ENCODE measurements at regions not wholly inside any gene's neighbourhood (a gene's known extent, or its start where the extent isn't known, plus 50 kb on each side); places are given as distances from the start of the nearest gene placed in this dataset.
A peak's percentile ranks its signal among the peaks of the same experiment; 100 is the strongest.

- no peak overlapping the region for H3K4me3 ChIP-seq (ENCODE audit: low read depth, low read length)
- DNase-seq (ENCODE audit: extremely low spot score), result no peak
- H3K4me1 ChIP-seq (ENCODE audit: insufficient read depth), result no peaks in the 10 kb centered on the region
- no peak overlapping the region for H3K27ac ChIP-seq (ENCODE audit: low read depth)
- no peaks in the 10 kb centered on the region for H3K36me3 ChIP-seq (ENCODE audit: insufficient read depth)
- 90% methylated on average over 7 of the region's 7 CpGs for WGBS
These were observed 193.9 kb upstream of the C1orf174 start for GRCh38 chr1:4093856-4094565.

- Histone ChIP-seq H3K27ac (ENCODE audit: low read depth) (no peak overlapping the region), H3K4me1 (ENCODE audit: insufficient read depth) (no peaks in the 10 kb centered on the region), H3K4me3 (ENCODE audit: low read depth, low read length) (no peak overlapping the region), H3K36me3 (ENCODE audit: insufficient read depth) (no peaks in the 10 kb centered on the region)
- no peak for DNase-seq (ENCODE audit: extremely low spot score)
- 78% methylated on average over 5 of the region's 5 CpGs for WGBS
These were observed 195.4 kb upstream of the C1orf174 start for GRCh38 chr1:4095433-4095971.

- WGBS, result 20% methylated on average over 5 of the region's 5 CpGs
- Histone ChIP-seq H3K4me1 (ENCODE audit: insufficient read depth) (no peaks in the 10 kb centered on the region), H3K4me3 (ENCODE audit: low read depth, low read length) (no peak overlapping the region), H3K36me3 (ENCODE audit: insufficient read depth) (no peaks in the 10 kb centered on the region), H3K27ac (ENCODE audit: low read depth) (no peak overlapping the region)
- DNase-seq (ENCODE audit: extremely low spot score), result no peak
These were observed 201.5 kb upstream of the C1orf174 start for GRCh38 chr1:4101459-4102161.

- DNase-seq (ENCODE audit: extremely low spot score), result no peak
- H3K27ac ChIP-seq (ENCODE audit: low read depth), result no peak overlapping the region
- 80% methylated on average over 14 of the region's 14 CpGs for WGBS
These were observed 205.3 kb upstream of the C1orf174 start for GRCh38 chr1:4105300-4105880.

GRCh38 chr1:4106731-4107130, 206.7 kb upstream of the C1orf174 start:
- Histone ChIP-seq H3K4me1 (ENCODE audit: insufficient read depth) (no peaks in the 10 kb centered on the region), H3K27ac (ENCODE audit: low read depth) (no peak overlapping the region), H3K36me3 (ENCODE audit: insufficient read depth) (no peaks in the 10 kb centered on the region), H3K4me3 (ENCODE audit: low read depth, low read length) (no peak overlapping the region)
- DNase-seq (ENCODE audit: extremely low spot score), result no peak
- WGBS, result 83% methylated on average over 10 of the region's 10 CpGs

More at GRCh38 chr1:4105300-4105880, 205.3 kb upstream of the C1orf174 start:
- H3K36me3 ChIP-seq (ENCODE audit: insufficient read depth), result no peaks in the 10 kb centered on the region
- no peaks in the 10 kb centered on the region for H3K4me1 ChIP-seq (ENCODE audit: insufficient read depth)
- H3K4me3 ChIP-seq (ENCODE audit: low read depth, low read length), result no peak overlapping the region

GRCh38 chr1:4107291-4107690, 207.2 kb upstream of the C1orf174 start:
- no peaks in the 10 kb centered on the region for H3K36me3 ChIP-seq (ENCODE audit: insufficient read depth)
- no peaks in the 10 kb centered on the region for H3K4me1 ChIP-seq (ENCODE audit: insufficient read depth)
- no peak for DNase-seq (ENCODE audit: extremely low spot score)
- no peak overlapping the region for H3K4me3 ChIP-seq (ENCODE audit: low read depth, low read length)
- 89% methylated on average over 8 of the region's 8 CpGs for WGBS
- no peak overlapping the region for H3K27ac ChIP-seq (ENCODE audit: low read depth)

GRCh38 chr1:4108331-4108730, 208.3 kb upstream of the C1orf174 start:
- no peak for DNase-seq (ENCODE audit: extremely low spot score)
- H3K4me3 ChIP-seq (ENCODE audit: low read depth, low read length), result no peak overlapping the region

GRCh38 chr1:4108758-4109627, 208.9 kb upstream of the C1orf174 start:
- Histone ChIP-seq H3K4me1 (ENCODE audit: insufficient read depth) (no peaks in the 10 kb centered on the region), H3K36me3 (ENCODE audit: insufficient read depth) (no peaks in the 10 kb centered on the region), H3K4me3 (ENCODE audit: low read depth, low read length) (no peak overlapping the region), H3K27ac (ENCODE audit: low read depth) (no peak overlapping the region)
- DNase-seq (ENCODE audit: extremely low spot score), result peak; percentile 14
- 47% methylated on average over 29 of the region's 29 CpGs for WGBS

More at GRCh38 chr1:4108331-4108730, 208.3 kb upstream of the C1orf174 start:
- 57% methylated on average over 10 of the region's 10 CpGs for WGBS
- Histone ChIP-seq H3K27ac (ENCODE audit: low read depth) (no peak overlapping the region), H3K36me3 (ENCODE audit: insufficient read depth) (no peaks in the 10 kb centered on the region), H3K4me1 (ENCODE audit: insufficient read depth) (no peaks in the 10 kb centered on the region)

- DNase-seq (ENCODE audit: extremely low spot score), result no peak
- WGBS, result 91% methylated on average over 10 of the region's 10 CpGs
These were observed 209.5 kb upstream of the C1orf174 start for GRCh38 chr1:4109628-4109940.

GRCh38 chr1:4110888-4111287, 210.8 kb upstream of the C1orf174 start:
- H3K27ac ChIP-seq (ENCODE audit: low read depth), result no peak overlapping the region
- H3K36me3 ChIP-seq (ENCODE audit: insufficient read depth), result no peaks in the 10 kb centered on the region
- H3K4me1 ChIP-seq (ENCODE audit: insufficient read depth), result no peaks in the 10 kb centered on the region
- 84% methylated on average over 8 of the region's 8 CpGs for WGBS
- no peak for DNase-seq (ENCODE audit: extremely low spot score)
- H3K4me3 ChIP-seq (ENCODE audit: low read depth, low read length), result no peak overlapping the region

More at GRCh38 chr1:4109628-4109940, 209.5 kb upstream of the C1orf174 start:
- Histone ChIP-seq H3K4me3 (ENCODE audit: low read depth, low read length) (no peak overlapping the region), H3K27ac (ENCODE audit: low read depth) (no peak overlapping the region), H3K36me3 (ENCODE audit: insufficient read depth) (no peaks in the 10 kb centered on the region), H3K4me1 (ENCODE audit: insufficient read depth) (no peaks in the 10 kb centered on the region)

GRCh38 chr1:4113897-4114296, 213.8 kb upstream of the C1orf174 start:
- Histone ChIP-seq H3K4me3 (ENCODE audit: low read depth, low read length) (no peak overlapping the region), H3K36me3 (ENCODE audit: insufficient read depth) (no peaks in the 10 kb centered on the region), H3K27ac (ENCODE audit: low read depth) (no peak overlapping the region), H3K4me1 (ENCODE audit: insufficient read depth) (no peaks in the 10 kb centered on the region)
- 91% methylated on average over 2 of the region's 2 CpGs for WGBS
- no peak for DNase-seq (ENCODE audit: extremely low spot score)

GRCh38 chr1:4115191-4115900, 215.3 kb upstream of the C1orf174 start:
- no peak for DNase-seq (ENCODE audit: extremely low spot score)
- 87% methylated on average over 18 of the region's 18 CpGs for WGBS
- Histone ChIP-seq H3K36me3 (ENCODE audit: insufficient read depth) (no peaks in the 10 kb centered on the region), H3K4me1 (ENCODE audit: insufficient read depth) (no peaks in the 10 kb centered on the region), H3K4me3 (ENCODE audit: low read depth, low read length) (no peak overlapping the region), H3K27ac (ENCODE audit: low read depth) (no peak overlapping the region)

GRCh38 chr1:4117196-4117595, 217.1 kb upstream of the C1orf174 start:
- H3K4me3 ChIP-seq (ENCODE audit: low read depth, low read length), result no peak overlapping the region
- H3K36me3 ChIP-seq (ENCODE audit: insufficient read depth), result no peaks in the 10 kb centered on the region
- no peak overlapping the region for H3K27ac ChIP-seq (ENCODE audit: low read depth)
- no peak for DNase-seq (ENCODE audit: extremely low spot score)
- 93% methylated on average over 9 of the region's 9 CpGs for WGBS
- H3K4me1 ChIP-seq (ENCODE audit: insufficient read depth), result no peaks in the 10 kb centered on the region

Measured in urinary bladder (tissue), 3 donors.